ENCODE measurements at regions not wholly inside any gene's neighbourhood (a gene's known extent, or its start where the extent isn't known, plus 50 kb on each side); places are given as distances from the start of the nearest gene placed in this dataset.

- POLR2A ChIA-PET: no interaction called here
- CTCF ChIA-PET: interaction anchor here (0.6 to 0.7 kb wide), 3 partner anchors 41 to 485 kb away, joined by 3 to 4 read pairs (median 3); no protein-coding TSS in a partner anchor
- H3K9me3 ChIP-seq (ENCODE audit: control insufficient read depth, insufficient read depth, low read depth, low read length): no peaks in the 10 kb centered on the region
- no peak overlapping the region for H3K4me3 ChIP-seq (ENCODE audit: low read depth, low read length)
- H3K27ac ChIP-seq (ENCODE audit: extremely low read depth, low read depth, low read length): no peak overlapping the region
- H3K4me1 ChIP-seq (ENCODE audit: control insufficient read depth, insufficient read depth, low read length): no peaks in the 10 kb centered on the region
- TF ChIP-seq ZNF10 (tag by site-specific recombination; IDR thresholded peaks at IDR 0.05): no peak
- no peak for TF ChIP-seq ZSCAN4 (tag by site-specific recombination; IDR thresholded peaks at IDR 0.05)
- no peak for TF ChIP-seq ZNF529 (tag by site-specific recombination; IDR thresholded peaks at IDR 0.05; ENCODE audit: insufficient replicate concordance)
- TF ChIP-seq ZNF221 (tag by site-specific recombination; IDR thresholded peaks at IDR 0.05; ENCODE audit: borderline replicate concordance): no peak
- TF ChIP-seq ZNF580 (tag by site-specific recombination; IDR thresholded peaks at IDR 0.05): no peak
- TF ChIP-seq ZNF664 (tag by site-specific recombination; IDR thresholded peaks at IDR 0.05): no peak
- TF ChIP-seq ZBTB1 (tag by site-specific recombination; IDR thresholded peaks at IDR 0.05): no peak
- TF ChIP-seq ZNF140 (tag by site-specific recombination; IDR thresholded peaks at IDR 0.05): no peak
- no peak for TF ChIP-seq GFI1B (tag by site-specific recombination; IDR thresholded peaks at IDR 0.05)
- no peak for TF ChIP-seq ZNF121 (tag by site-specific recombination; IDR thresholded peaks at IDR 0.05)
- TF ChIP-seq ZNF692 (tag by site-specific recombination; IDR thresholded peaks at IDR 0.05): no peak
- TF ChIP-seq ZNF830 (tag by site-specific recombination; IDR thresholded peaks at IDR 0.05; ENCODE audit: low read depth): no peak
- TF ChIP-seq ZNF18 (tag by site-specific recombination; IDR thresholded peaks at IDR 0.05): no peak
- no peak for TF ChIP-seq ZNF280C (tag by site-specific recombination; IDR thresholded peaks at IDR 0.05)
- no peak for TF ChIP-seq PATZ1 (tag by site-specific recombination; IDR thresholded peaks at IDR 0.05)
- no peaks in the 10 kb centered on the region for H3K36me3 ChIP-seq (ENCODE audit: control insufficient read depth in 2 of 2, insufficient read depth in 1 of 2, low read length in 2 of 2)
These were observed 394.2 kb downstream of the FSCB start for GRCh38 chr14:44112774-44113460.

- Histone ChIP-seq H3K4me3 (ENCODE audit: low read depth, low read length) (no peak overlapping the region), H3K9me3 (ENCODE audit: control insufficient read depth, insufficient read depth, low read depth, low read length) (no peaks in the 10 kb centered on the region), H3K36me3 (ENCODE audit: control insufficient read depth in 2 of 2, insufficient read depth in 1 of 2, low read length in 2 of 2) (no peaks in the 10 kb centered on the region), H3K4me1 (ENCODE audit: control insufficient read depth, insufficient read depth, low read length) (no peaks in the 10 kb centered on the region), H3K27ac (ENCODE audit: extremely low read depth, low read depth, low read length) (no peak overlapping the region)
- ChIA-PET POLR2A (no interaction called here), CTCF (no interaction called here)
- no peak for TF ChIP-seq ZNF223 (tag by site-specific recombination; IDR thresholded peaks at IDR 0.05)
- TF ChIP-seq ZNF521 (tag by site-specific recombination; IDR thresholded peaks at IDR 0.05): no peak
- TF ChIP-seq ZNF37A (tag by site-specific recombination; IDR thresholded peaks at IDR 0.05): no peak
- no peak for TF ChIP-seq ZNF157 (tag by site-specific recombination; IDR thresholded peaks at IDR 0.05)
- no peak for TF ChIP-seq ZNF354C (tag by site-specific recombination; IDR thresholded peaks at IDR 0.05; ENCODE audit: borderline replicate concordance, low read depth)
- no peak for TF ChIP-seq ZFP37 (tag by site-specific recombination; IDR thresholded peaks at IDR 0.05)
- TF ChIP-seq EGR2 (tag by site-specific recombination; IDR thresholded peaks at IDR 0.05; ENCODE audit: low read depth): no peak
- no peak for TF ChIP-seq GLI2 (tag by site-specific recombination; IDR thresholded peaks at IDR 0.05; ENCODE audit: borderline replicate concordance, low read depth)
- TF ChIP-seq ZNF366 (tag by site-specific recombination; conservative IDR thresholded peaks at IDR 0.05): no peak
- TF ChIP-seq ZNF274 (IDR thresholded peaks at IDR 0.05; ENCODE audit: low read length): no peak
- no peak for TF ChIP-seq ZNF274 (tag by site-specific recombination; IDR thresholded peaks at IDR 0.05; ENCODE audit: borderline replicate concordance)
- TF ChIP-seq ZNF24 (tag by site-specific recombination; IDR thresholded peaks at IDR 0.05): no peak
- no peak for TF ChIP-seq ZNF701 (tag by site-specific recombination; IDR thresholded peaks at IDR 0.05)
These were observed 398.0 kb downstream of the FSCB start for GRCh38 chr14:44109036-44109435.

Data from HEK293 (cell line).